ENCODE measurements at regions not wholly inside any gene's neighbourhood (a gene's known extent, or its start where the extent isn't known, plus 50 kb on each side); places are given as distances from the start of the nearest gene placed in this dataset.

DNA sequence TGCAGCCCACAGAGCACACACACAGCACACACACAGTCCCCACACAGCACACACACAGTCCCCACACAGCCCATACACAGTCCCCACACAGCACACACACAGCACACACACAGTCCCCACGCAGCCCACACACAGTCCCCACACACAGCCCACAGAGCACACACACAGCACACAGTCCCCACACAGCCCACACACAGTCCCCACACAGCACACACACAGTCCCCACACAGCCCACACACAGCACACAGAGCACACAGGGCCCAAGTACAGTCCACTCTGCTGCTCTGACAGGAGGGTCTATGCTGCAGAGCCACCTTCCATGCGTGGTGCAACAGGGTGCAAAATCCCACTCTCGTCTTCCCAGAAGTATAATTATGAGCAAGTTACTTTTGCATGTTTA is 240.5 kb upstream of the SALL3 start:
- Histone ChIP-seq H3K9me3 (ENCODE audit: control insufficient read depth, insufficient read depth, low read length) (no peaks in the 10 kb centered on the region), H3K27me3 (ENCODE audit: control insufficient read depth, low read length) (no peaks in the 10 kb centered on the region), H3K79me2 (ENCODE audit: control insufficient read depth, low read length) (no peaks in the 10 kb centered on the region), H4K20me1 (ENCODE audit: control insufficient read depth, insufficient read depth, low read depth, low read length) (no peaks in the 10 kb centered on the region), H3K4me1 (ENCODE audit: control insufficient read depth, low read length) (no peaks in the 10 kb centered on the region), H3K4me2 (ENCODE audit: low read length) (no peak overlapping the region), H3K9me2 (replicated peaks; ENCODE audit: control insufficient read depth, low read length) (no peaks in the 10 kb centered on the region), H3K4me3 (ENCODE audit: low read length) (no peak overlapping the region), H3F3A (ENCODE audit: control insufficient read depth, insufficient read depth) (no peaks in the 10 kb centered on the region), H3K27ac (ENCODE audit: low read depth, low read length) (no peak overlapping the region), H3K36me3 (ENCODE audit: control insufficient read depth, low read length) (no peaks in the 10 kb centered on the region)
- no peak for TF ChIP-seq EZH2phosphoT487 (IDR thresholded peaks at IDR 0.05; ENCODE audit: borderline replicate concordance, low read length)
- TF ChIP-seq, protein P1, sequence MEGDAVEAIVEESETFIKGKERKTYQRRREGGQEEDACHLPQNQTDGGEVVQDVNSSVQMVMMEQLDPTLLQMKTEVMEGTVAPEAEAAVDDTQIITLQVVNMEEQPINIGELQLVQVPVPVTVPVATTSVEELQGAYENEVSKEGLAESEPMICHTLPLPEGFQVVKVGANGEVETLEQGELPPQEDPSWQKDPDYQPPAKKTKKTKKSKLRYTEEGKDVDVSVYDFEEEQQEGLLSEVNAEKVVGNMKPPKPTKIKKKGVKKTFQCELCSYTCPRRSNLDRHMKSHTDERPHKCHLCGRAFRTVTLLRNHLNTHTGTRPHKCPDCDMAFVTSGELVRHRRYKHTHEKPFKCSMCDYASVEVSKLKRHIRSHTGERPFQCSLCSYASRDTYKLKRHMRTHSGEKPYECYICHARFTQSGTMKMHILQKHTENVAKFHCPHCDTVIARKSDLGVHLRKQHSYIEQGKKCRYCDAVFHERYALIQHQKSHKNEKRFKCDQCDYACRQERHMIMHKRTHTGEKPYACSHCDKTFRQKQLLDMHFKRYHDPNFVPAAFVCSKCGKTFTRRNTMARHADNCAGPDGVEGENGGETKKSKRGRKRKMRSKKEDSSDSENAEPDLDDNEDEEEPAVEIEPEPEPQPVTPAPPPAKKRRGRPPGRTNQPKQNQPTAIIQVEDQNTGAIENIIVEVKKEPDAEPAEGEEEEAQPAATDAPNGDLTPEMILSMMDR (IDR thresholded peaks at IDR 0.05; ENCODE audit: low read depth, low read length, poor library complexity, severe bottlenecking) = no peak

DNA sequence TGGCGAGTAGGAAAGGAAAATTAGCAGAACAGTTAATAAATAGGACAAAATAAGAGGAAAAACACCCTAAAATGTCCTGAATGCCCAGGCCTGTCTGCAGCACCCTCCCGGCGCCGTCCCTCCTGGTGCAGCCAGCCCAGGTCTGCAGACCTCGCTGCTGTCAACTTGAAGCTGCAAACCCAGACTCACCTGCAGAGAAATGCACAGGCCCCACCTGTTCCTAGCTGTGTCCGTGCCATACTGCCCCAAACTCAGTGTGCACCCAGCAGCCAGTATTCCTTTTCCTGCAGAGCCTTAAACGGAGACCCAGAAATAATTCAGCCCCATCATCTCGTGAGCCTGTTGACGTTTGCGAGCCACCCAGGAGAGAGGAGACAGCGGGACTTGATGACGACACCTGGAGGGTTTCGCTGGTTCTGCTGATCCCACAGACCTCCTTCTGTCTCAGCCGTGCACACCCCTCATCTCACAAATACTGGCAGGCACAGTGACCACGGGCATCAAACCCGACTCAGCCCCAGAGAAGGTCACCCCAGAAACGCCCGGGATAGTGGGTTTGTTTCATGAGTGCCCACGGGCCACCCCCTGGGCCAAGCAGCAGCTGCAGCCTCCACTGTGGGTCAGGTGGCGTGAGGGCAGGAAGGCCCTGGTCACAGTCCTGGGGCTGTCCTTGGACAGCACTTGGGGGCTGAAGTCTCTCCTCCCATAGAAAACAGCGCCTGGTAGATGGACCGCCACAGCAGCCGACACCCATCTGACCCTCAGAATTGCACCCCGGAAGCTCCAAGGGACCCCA is 239.5 kb upstream of the SALL3 start:
- H3K9me3 ChIP-seq (ENCODE audit: control insufficient read depth, insufficient read depth, low read length) = no peaks in the 10 kb centered on the region
- TF ChIP-seq, protein P1 (IDR thresholded peaks at IDR 0.05; ENCODE audit: low read depth, low read length, poor library complexity, severe bottlenecking) = no peak
- no peak for TF ChIP-seq EZH2phosphoT487 (IDR thresholded peaks at IDR 0.05; ENCODE audit: borderline replicate concordance, low read length)

DNA sequence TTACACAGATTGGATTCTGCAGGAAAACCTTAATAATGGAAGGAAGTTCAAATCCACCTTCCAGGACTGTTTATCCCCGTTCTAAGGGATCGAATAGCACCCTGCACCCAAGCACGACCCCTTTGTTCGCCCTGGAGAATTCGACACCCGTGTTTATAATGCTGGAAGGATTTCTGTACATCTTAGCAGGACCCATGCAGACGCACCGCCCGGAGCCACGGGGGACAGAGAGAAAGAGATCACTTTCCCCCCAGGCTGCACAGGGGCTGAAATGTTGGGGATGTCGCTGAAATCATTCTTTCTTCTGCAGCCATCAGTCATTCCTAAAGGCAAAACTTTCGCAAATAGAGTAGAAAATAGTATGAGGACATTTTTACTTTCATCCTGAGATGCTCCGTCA is 238.7 kb upstream of the SALL3 start:
- Histone ChIP-seq H3K36me3 (ENCODE audit: control insufficient read depth, low read length) (no peaks in the 10 kb centered on the region), H3K9me3 (ENCODE audit: control insufficient read depth, insufficient read depth, low read length) (no peaks in the 10 kb centered on the region), H3F3A (ENCODE audit: control insufficient read depth, insufficient read depth) (no peaks in the 10 kb centered on the region), H3K79me2 (ENCODE audit: control insufficient read depth, low read length) (no peaks in the 10 kb centered on the region), H3K4me2 (ENCODE audit: low read length) (no peak overlapping the region), H3K4me3 (ENCODE audit: low read length) (no peak overlapping the region), H3K27me3 (ENCODE audit: control insufficient read depth, low read length) (no peaks in the 10 kb centered on the region), H3K27ac (ENCODE audit: low read depth, low read length) (no peak overlapping the region), H3K4me1 (ENCODE audit: control insufficient read depth, low read length) (no peaks in the 10 kb centered on the region), H4K20me1 (ENCODE audit: control insufficient read depth, insufficient read depth, low read depth, low read length) (no peaks in the 10 kb centered on the region), H3K9me2 (replicated peaks; ENCODE audit: control insufficient read depth, low read length) (no peaks in the 10 kb centered on the region)
- TF ChIP-seq, protein P1 (IDR thresholded peaks at IDR 0.05; ENCODE audit: low read depth, low read length, poor library complexity, severe bottlenecking) = no peak
- TF ChIP-seq EZH2phosphoT487 (IDR thresholded peaks at IDR 0.05; ENCODE audit: borderline replicate concordance, low read length) = no peak

More for the DNA sequence above, 239.5 kb upstream of the SALL3 start:
- H4K20me1 ChIP-seq (ENCODE audit: control insufficient read depth, insufficient read depth, low read depth, low read length) = no peaks in the 10 kb centered on the region
- no peaks in the 10 kb centered on the region for H3K4me1 ChIP-seq (ENCODE audit: control insufficient read depth, low read length)
- no peaks in the 10 kb centered on the region for H3K9me2 ChIP-seq (replicated peaks; ENCODE audit: control insufficient read depth, low read length)
- no peaks in the 10 kb centered on the region for H3K79me2 ChIP-seq (ENCODE audit: control insufficient read depth, low read length)
- H3K4me3 ChIP-seq (ENCODE audit: low read length) = no peak overlapping the region
- H3F3A ChIP-seq (ENCODE audit: control insufficient read depth, insufficient read depth) = no peaks in the 10 kb centered on the region
- H3K4me2 ChIP-seq (ENCODE audit: low read length) = no peak overlapping the region
- no peaks in the 10 kb centered on the region for H3K36me3 ChIP-seq (ENCODE audit: control insufficient read depth, low read length)
- H3K27ac ChIP-seq (ENCODE audit: low read depth, low read length) = no peak overlapping the region
- no peaks in the 10 kb centered on the region for H3K27me3 ChIP-seq (ENCODE audit: control insufficient read depth, low read length)
